ENCODE measurements at regions not wholly inside any gene's neighbourhood (a gene's known extent, or its start where the extent isn't known, plus 50 kb on each side); places are given as distances from the start of the nearest gene placed in this dataset.
A peak's percentile ranks its signal among the peaks of the same experiment; 100 is the strongest.

GRCh38 chr3:193787496-193787870 lies 194.5 kb downstream of the OPA1 start:
- peaks cover 36% of the 10 kb centered on the region for H3K4me1 ChIP-seq (replicated peaks)
- H3K27ac ChIP-seq: no peak overlapping the region
- no peak for DNase-seq (ENCODE audit: low read depth in 1 of 2, low spot score in 2 of 2)
- H3K4me3 ChIP-seq: no peak overlapping the region
- H3K27me3 ChIP-seq (replicated peaks): no peaks in the 10 kb centered on the region
- H3K36me3 ChIP-seq: no peaks in the 10 kb centered on the region
- H3K9me3 ChIP-seq (replicated peaks): no peaks in the 10 kb centered on the region

GRCh38 chr3:193788189-193788991 lies 195.4 kb downstream of the OPA1 start:
- Histone ChIP-seq H3K27me3 (replicated peaks) (no peaks in the 10 kb centered on the region), H3K4me3 (no peak overlapping the region), H3K36me3 (no peaks in the 10 kb centered on the region), H3K27ac (peak overlapping the region; percentile 21; the same call in 1 of the 2 replicates), H3K9me3 (replicated peaks) (no peaks in the 10 kb centered on the region), H3K4me1 (replicated peaks) (peaks cover 27% of the 10 kb centered on the region)
- DNase-seq (ENCODE audit: low read depth in 1 of 2, low spot score in 2 of 2): peak; percentile 49 to 60

- no peak for DNase-seq (ENCODE audit: low read depth in 1 of 2, low spot score in 2 of 2)
- Histone ChIP-seq H3K4me1 (replicated peaks) (peaks cover 21% of the 10 kb centered on the region), H3K9me3 (replicated peaks) (no peaks in the 10 kb centered on the region), H3K27ac (no peak overlapping the region), H3K4me3 (no peak overlapping the region), H3K27me3 (replicated peaks) (no peaks in the 10 kb centered on the region), H3K36me3 (no peaks in the 10 kb centered on the region)
Measured at GRCh38 chr3:193789455-193789854, 196.4 kb downstream of the OPA1 start.

- DNase-seq (ENCODE audit: low read depth in 1 of 2, low spot score in 2 of 2): no peak
- H3K27me3 ChIP-seq (replicated peaks): no peaks in the 10 kb centered on the region
- peaks cover 21% of the 10 kb centered on the region for H3K4me1 ChIP-seq (replicated peaks)
- no peak overlapping the region for H3K4me3 ChIP-seq
- no peaks in the 10 kb centered on the region for H3K9me3 ChIP-seq (replicated peaks)
- no peak overlapping the region for H3K27ac ChIP-seq
- no peaks in the 10 kb centered on the region for H3K36me3 ChIP-seq
Measured at GRCh38 chr3:193790086-193790990, 197.3 kb downstream of the OPA1 start.

GRCh38 chr3:193791041-193792032 lies 198.3 kb downstream of the OPA1 start:
- no peaks in the 10 kb centered on the region for H3K27me3 ChIP-seq (replicated peaks)
- peak in 1 of 2 experiments; percentile 28 for DNase-seq (ENCODE audit: low read depth in 1 of 2, low spot score in 2 of 2)
- no peaks in the 10 kb centered on the region for H3K9me3 ChIP-seq (replicated peaks)
- peaks cover 21% of the 10 kb centered on the region for H3K4me1 ChIP-seq (replicated peaks)
- H3K27ac ChIP-seq: no peak overlapping the region
- no peak overlapping the region for H3K4me3 ChIP-seq
- H3K36me3 ChIP-seq: no peaks in the 10 kb centered on the region

GRCh38 chr3:193793123-193793522 lies 200.1 kb downstream of the OPA1 start:
- peaks cover 20% of the 10 kb centered on the region for H3K4me1 ChIP-seq (replicated peaks)
- no peak overlapping the region for H3K27ac ChIP-seq
- H3K36me3 ChIP-seq: no peaks in the 10 kb centered on the region
- H3K9me3 ChIP-seq (replicated peaks): no peaks in the 10 kb centered on the region
- no peaks in the 10 kb centered on the region for H3K27me3 ChIP-seq (replicated peaks)
- DNase-seq (ENCODE audit: low read depth in 1 of 2, low spot score in 2 of 2): no peak
- no peak overlapping the region for H3K4me3 ChIP-seq

- no peaks in the 10 kb centered on the region for H3K36me3 ChIP-seq
- DNase-seq (ENCODE audit: low read depth in 1 of 2, low spot score in 2 of 2): no peak
- no peaks in the 10 kb centered on the region for H3K27me3 ChIP-seq (replicated peaks)
Measured at GRCh38 chr3:193794002-193794881, 201.2 kb downstream of the OPA1 start.

GRCh38 chr3:193795062-193795690 lies 202.2 kb downstream of the OPA1 start:
- H3K27me3 ChIP-seq (replicated peaks): no peaks in the 10 kb centered on the region
- peaks cover 5% of the 10 kb centered on the region for H3K4me1 ChIP-seq (replicated peaks)
- H3K9me3 ChIP-seq (replicated peaks): no peaks in the 10 kb centered on the region
- no peak for DNase-seq (ENCODE audit: low read depth in 1 of 2, low spot score in 2 of 2)
- no peaks in the 10 kb centered on the region for H3K36me3 ChIP-seq
- no peak overlapping the region for H3K4me3 ChIP-seq
- H3K27ac ChIP-seq: no peak overlapping the region

More at GRCh38 chr3:193794002-193794881, 201.2 kb downstream of the OPA1 start:
- no peak overlapping the region for H3K4me3 ChIP-seq
- H3K27ac ChIP-seq: no peak overlapping the region
- peaks cover 9% of the 10 kb centered on the region for H3K4me1 ChIP-seq (replicated peaks)
- H3K9me3 ChIP-seq (replicated peaks): no peaks in the 10 kb centered on the region

- H3K36me3 ChIP-seq: no peaks in the 10 kb centered on the region
- H3K27me3 ChIP-seq (replicated peaks): no peaks in the 10 kb centered on the region
- no peak overlapping the region for H3K27ac ChIP-seq
- no peak for DNase-seq (ENCODE audit: low read depth in 1 of 2, low spot score in 2 of 2)
- no peaks in the 10 kb centered on the region for H3K9me3 ChIP-seq (replicated peaks)
- H3K4me1 ChIP-seq (replicated peaks): peaks cover 2% of the 10 kb centered on the region
- no peak overlapping the region for H3K4me3 ChIP-seq
Measured at GRCh38 chr3:193796089-193796488, 203.1 kb downstream of the OPA1 start.

GRCh38 chr3:193797566-193797965 lies 204.6 kb downstream of the OPA1 start:
- H3K4me3 ChIP-seq: no peak overlapping the region
- no peaks in the 10 kb centered on the region for H3K27me3 ChIP-seq (replicated peaks)
- no peak for DNase-seq (ENCODE audit: low read depth in 1 of 2, low spot score in 2 of 2)
- H3K27ac ChIP-seq: no peak overlapping the region
- no peaks in the 10 kb centered on the region for H3K4me1 ChIP-seq (replicated peaks)
- H3K9me3 ChIP-seq (replicated peaks): no peaks in the 10 kb centered on the region
- H3K36me3 ChIP-seq: no peaks in the 10 kb centered on the region

- no peaks in the 10 kb centered on the region for H3K27me3 ChIP-seq (replicated peaks)
- H3K9me3 ChIP-seq (replicated peaks): no peaks in the 10 kb centered on the region
- no peak overlapping the region for H3K4me3 ChIP-seq
- H3K27ac ChIP-seq: no peak overlapping the region
- no peaks in the 10 kb centered on the region for H3K36me3 ChIP-seq
- DNase-seq (ENCODE audit: low read depth in 1 of 2, low spot score in 2 of 2): no peak
- no peaks in the 10 kb centered on the region for H3K4me1 ChIP-seq (replicated peaks)
Measured at GRCh38 chr3:193798051-193798450, 205.0 kb downstream of the OPA1 start.
